Renal pelvis (tissue), 1 donor: ENCODE measurements at regions not wholly inside any gene's neighbourhood (a gene's known extent, or its start where the extent isn't known, plus 50 kb on each side); places are given as distances from the start of the nearest gene placed in this dataset.

Experiments used
- DNase-seq: peaks from one replicate; pipeline ENCODE4 v3.0.0-alpha.2; 2013

DNA sequence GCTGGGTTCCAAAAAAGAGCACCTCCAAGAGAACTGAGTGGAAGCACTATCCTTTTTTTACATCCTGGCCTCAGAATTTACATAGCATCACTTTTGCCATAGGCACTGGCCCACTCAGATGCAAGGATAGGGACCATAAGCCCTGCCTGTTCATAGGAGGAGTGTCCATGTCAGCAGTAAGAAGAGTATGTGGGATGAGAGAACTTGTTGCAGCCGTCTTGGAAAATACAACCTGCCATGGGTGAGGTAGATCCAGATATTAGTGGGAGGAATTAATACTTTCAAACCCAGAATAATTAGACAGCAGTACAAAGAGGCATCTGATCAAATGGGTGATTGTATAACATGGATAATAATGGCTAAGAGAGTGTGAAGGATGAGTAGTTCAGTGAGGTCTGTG lies 110.7 kb upstream of the CELF4 start:
- DNase-seq = no peak

- DNase-seq = no peak
Measured at GRCh38 chr18:37675699-37676098, 110.1 kb upstream of the CELF4 start.

- DNase-seq = no peak
Measured at GRCh38 chr18:37674570-37674969, 109.0 kb upstream of the CELF4 start.

DNA sequence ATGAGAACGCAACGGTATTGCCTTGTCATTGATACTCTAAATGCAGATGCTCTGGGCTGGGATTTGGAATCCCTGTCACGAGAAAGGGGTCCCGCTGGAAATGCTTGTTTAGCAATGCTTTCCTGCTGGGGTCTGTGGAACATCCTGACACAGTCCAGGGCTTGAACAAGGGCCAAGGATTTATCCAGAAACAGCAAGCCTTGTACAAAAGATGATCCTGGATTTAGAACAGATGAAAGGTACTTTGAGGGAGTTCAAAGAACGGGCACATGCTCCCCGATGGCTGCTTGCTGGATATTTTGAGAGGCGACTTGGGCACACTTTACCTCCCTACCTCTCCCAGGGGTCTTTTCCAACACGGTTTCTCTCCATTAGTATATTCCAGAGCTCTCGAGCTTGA lies 108.1 kb upstream of the CELF4 start:
- no peak for DNase-seq

GRCh38 chr18:37672932-37673595 lies 107.5 kb upstream of the CELF4 start:
- no peak for DNase-seq

DNA sequence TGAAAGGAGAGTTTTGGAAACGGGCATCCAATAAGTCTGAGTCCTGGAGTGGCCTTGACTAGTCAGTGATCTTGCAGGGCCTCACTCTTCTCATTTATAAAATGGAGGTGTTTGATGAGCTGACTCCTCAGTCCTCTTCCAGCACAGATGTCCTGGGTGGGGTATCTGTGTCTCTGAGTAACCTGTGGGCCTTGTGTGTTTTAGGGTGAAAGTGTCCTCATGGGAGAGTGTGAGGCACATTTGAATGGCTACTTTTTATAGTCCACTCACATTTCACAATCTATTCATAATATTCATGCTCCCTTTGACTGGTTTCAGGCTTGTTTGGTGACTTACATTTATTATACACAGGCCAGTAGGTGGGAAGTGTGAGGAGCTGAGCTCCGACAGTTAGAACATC lies 106.4 kb upstream of the CELF4 start:
- DNase-seq = no peak

DNA sequence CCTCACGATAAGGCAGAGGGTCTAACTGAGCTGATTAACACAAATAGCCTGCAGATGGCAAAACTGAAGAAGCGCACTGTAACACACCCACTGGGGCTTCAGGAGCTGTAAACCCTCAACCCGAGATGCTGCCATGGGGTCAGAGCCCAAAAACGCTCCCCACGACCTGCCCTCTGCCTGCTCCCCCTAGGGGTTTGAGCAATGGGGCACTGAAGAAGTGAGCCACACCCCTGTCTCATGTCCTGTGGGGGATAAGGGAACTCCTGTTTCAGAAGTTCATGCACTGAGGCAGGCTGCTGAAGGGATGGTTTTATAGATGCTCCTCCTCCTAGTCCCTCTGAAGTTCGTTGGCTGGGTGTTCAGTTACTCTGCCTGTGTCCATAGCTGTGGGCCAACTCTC lies 105.9 kb upstream of the CELF4 start:
- DNase-seq = no peak

DNA sequence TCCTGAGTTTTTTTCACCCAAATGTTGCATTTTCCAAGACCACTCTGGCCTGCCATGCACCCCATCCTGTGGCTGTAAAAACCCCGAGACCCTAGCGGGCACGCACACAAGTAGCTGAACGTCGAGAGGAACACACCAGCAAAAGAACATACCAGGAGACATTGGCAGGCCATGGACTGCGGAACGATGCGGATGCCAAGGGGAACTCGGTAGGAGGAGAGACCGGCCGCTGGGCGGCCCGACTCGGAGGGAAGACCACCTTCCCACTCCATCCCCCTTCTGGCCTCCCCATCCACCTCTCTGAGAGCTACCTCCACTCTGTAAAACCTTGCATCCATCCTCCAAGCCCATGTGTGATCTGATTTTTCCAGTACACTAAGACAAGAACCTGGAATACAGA lies 105.5 kb upstream of the CELF4 start:
- DNase-seq = no peak

GRCh38 chr18:37669991-37670534 lies 104.5 kb upstream of the CELF4 start:
- no peak for DNase-seq

GRCh38 chr18:37668971-37669747 lies 103.6 kb upstream of the CELF4 start:
- peak; percentile 29 for DNase-seq

GRCh38 chr18:37667836-37668235 lies 102.2 kb upstream of the CELF4 start:
- no peak for DNase-seq

- DNase-seq = no peak
Measured at GRCh38 chr18:37666991-37667390, 101.4 kb upstream of the CELF4 start.

DNA sequence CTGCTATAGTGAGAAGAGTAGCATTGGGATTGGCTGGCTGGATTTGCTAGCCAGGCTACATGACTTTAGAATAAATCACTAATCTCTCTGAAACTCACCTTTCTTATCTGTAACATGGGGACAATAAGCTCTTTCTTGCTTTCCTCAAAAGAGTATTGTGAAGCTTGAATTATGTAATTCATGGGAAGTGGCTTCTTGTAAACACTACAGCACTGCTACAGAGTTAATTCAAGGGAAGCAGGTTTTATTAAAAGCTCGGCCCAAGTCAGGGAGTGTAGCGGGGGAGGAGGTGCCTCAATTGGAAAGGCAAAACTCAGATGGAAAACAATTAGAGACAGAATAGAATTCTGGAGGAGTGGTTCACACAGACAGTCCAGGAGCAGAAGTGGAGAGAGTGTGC lies 100.9 kb upstream of the CELF4 start:
- DNase-seq = no peak

DNA sequence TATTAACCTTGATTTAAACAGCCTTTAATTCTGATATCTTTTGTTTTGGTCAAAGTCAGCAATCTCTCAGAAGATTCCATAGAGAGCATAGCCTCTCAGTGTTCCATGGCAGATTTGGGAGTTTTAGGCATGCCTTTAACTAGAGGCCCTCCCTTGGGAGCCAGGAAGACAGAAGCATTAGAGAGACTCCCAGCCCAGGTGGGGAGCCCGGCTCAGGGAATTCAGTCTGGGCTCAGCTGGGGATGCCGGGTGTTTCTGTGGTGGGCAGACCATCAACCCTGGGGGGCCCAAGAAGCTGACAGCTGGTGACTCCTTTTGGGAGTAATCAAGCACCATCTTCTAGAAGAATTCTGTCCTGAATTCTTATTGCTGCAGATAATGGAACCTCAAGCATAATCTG lies 99.7 kb upstream of the CELF4 start:
- no peak for DNase-seq

DNA sequence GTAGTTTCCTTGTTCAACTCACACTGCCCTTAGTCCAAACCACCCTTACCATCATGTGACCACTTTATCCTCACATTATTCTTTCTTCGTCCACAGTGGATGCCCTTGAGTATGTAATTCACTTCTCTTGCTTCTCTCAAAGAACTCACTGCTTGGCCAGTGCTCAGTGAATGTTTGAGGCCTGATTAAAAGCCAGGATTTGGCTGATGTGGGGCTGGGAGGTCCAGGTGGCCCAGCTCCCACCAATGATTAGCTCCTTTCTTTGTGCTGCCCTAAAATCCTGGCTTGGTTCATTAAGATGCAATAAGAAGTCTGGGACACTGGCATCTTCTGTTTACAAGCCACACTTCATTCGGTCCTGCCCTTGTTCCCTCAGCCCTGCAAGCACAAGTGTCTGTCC lies 97.8 kb upstream of the CELF4 start:
- no peak for DNase-seq

DNA sequence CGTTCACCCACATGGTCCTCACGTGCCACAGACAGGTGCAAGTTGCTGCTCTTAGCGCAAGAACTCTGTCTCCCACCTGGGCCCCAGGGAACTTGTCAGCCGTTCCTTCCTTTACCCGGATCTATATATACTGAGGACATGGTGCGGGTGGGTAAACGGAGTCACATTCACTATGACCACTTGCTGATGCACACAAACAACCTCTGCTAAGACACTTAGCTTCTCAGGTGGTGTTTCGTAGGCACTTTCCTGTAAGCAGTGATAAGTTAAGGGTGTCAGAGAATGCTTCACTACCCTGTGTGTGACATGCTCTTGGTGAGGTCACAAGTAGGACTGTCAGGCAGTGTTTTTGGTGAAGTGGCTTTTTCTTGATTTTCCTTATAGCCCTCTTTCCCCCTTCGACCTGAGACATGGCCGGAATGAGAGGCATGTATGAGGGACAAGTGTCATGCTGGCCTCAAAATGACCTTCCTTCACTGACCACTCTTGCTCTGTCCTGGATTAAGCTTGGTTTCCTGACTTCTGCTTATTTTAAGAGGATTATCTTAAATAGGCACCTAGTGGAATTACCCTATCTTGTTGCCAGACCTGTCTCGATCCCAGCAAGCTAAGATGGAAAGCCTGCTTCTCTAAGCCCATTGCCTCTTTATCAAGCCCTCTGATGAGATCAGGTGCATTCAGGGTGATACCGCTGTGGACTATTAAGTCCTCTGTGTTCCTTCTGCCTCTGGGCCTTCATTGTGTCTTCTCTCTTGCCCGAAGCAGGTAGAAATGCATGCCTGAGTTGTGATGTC lies 97.1 kb upstream of the CELF4 start:
- no peak for DNase-seq

GRCh38 chr18:37662099-37662498 lies 96.5 kb upstream of the CELF4 start:
- no peak for DNase-seq

GRCh38 chr18:37661478-37661877 lies 95.9 kb upstream of the CELF4 start:
- no peak for DNase-seq

DNA sequence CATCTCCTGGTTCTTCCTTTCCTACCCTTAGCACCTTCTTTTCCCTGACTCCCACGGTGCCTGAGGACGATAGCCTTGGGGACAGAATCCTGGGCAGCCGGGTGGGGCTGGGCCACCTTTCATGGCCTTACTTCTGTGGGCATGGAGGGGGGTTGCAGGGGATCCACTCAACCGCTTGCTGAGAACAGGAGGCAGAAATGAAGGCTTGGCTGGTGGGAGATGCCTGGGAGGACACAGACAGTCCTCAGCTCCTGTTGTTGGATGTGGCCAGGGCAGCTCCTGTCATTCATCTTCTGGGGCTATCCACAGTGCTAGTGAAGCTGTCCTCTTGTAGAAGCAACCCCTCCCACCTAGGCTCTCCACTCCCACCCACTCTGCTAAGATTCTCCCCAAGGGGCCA lies 95.5 kb upstream of the CELF4 start:
- no peak for DNase-seq

DNA sequence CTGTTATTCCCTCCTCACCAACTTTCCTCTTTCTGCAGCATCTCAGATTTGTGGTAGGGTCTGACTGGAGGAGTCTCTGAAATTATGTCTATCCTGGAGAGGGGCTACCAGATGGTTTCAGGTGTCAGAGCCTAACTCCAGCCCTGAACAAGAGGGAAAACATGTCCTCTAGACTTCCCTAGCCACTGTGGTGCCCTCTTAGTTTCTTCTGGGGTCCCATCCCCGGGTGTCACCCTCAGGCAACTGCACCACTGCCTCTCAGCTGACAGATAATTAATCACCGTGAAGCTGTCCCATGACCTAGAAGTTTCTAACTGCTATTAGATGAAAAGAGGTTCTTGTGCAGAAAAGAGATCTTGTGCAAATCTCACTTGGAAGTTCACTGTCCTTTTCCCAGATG lies 95.1 kb upstream of the CELF4 start:
- DNase-seq = no peak

- no peak for DNase-seq
Measured at GRCh38 chr18:37659906-37660305, 94.3 kb upstream of the CELF4 start.

GRCh38 chr18:37658894-37659293 lies 93.3 kb upstream of the CELF4 start:
- no peak for DNase-seq

DNA sequence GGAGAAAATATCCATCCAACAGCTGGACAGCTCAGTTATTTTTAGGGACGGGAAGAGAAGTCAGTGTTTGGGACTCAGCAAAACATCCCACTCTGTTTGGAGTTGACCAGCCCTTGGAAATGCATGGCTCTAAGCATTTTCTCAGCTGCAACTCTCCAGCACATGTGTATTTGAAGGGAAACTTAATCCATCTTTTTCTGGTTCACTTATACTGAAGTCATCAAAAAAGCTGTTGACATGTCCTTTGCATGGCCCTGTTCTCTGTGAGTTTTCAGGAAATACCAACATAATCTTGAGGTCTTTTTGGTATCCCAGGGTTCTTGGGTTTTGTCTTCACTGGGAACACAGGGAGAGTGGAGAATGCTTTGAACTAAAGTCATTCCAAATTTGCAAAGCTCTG lies 91.9 kb upstream of the CELF4 start:
- DNase-seq = peak; percentile 17
